ENCODE measurements at regions not wholly inside any gene's neighbourhood (a gene's known extent, or its start where the extent isn't known, plus 50 kb on each side); places are given as distances from the start of the nearest gene placed in this dataset.

GRCh38 chr11:97019305-97019704 lies 629.5 kb downstream of the JRKL start:
- H3K4me2 ChIP-seq: no peak overlapping the region
- Mint-ChIP-seq H3K36me3 (ENCODE audit: low read depth) (no peaks in the 10 kb centered on the region), H3K4me3 (no peak overlapping the region), H3K27ac (no peak overlapping the region), H3K9me3 (peaks cover 8% of the 10 kb centered on the region; the same call in 2 of the 3 replicates), H3K27me3 (ENCODE audit: insufficient read depth, low read depth, poor library complexity) (no peaks in the 10 kb centered on the region), H3K4me1 (no peaks in the 10 kb centered on the region)
- DNase-seq (ENCODE audit: low spot score) (no peak), ATAC-seq (no peak)
- no peak overlapping the region for H3K27ac ChIP-seq (ENCODE audit: low read depth)
- no peaks in the 10 kb centered on the region for H3K9me2 ChIP-seq (ENCODE audit: insufficient read depth)
- H4K20me1 ChIP-seq (replicated peaks; ENCODE audit: insufficient read depth): no peaks in the 10 kb centered on the region
- H3K4me3 ChIP-seq: no peak overlapping the region
- no peaks in the 10 kb centered on the region for H3K4me1 ChIP-seq (ENCODE audit: insufficient read depth)
- no peaks in the 10 kb centered on the region for H3K27me3 ChIP-seq (ENCODE audit: insufficient read depth)
- H2AFZ ChIP-seq: no peak overlapping the region
- no peaks in the 10 kb centered on the region for H3K36me3 ChIP-seq (ENCODE audit: insufficient read depth)
- H3F3A ChIP-seq (replicated peaks; ENCODE audit: low read depth): no peaks in the 10 kb centered on the region
- H3K79me2 ChIP-seq (replicated peaks; ENCODE audit: insufficient read depth): no peaks in the 10 kb centered on the region
- no peak for TF ChIP-seq ZNF114 (CRISPR knock-in tag; IDR thresholded peaks at IDR 0.05)
- TF ChIP-seq NANOG (IDR thresholded peaks at IDR 0.05; ENCODE audit: borderline replicate concordance): no peak
- no peak for TF ChIP-seq EZH2phosphoT487 (IDR thresholded peaks at IDR 0.05; ENCODE audit: unreplicated experiment)
- no peak for TF ChIP-seq ETS1 (IDR thresholded peaks at IDR 0.05)
- TF ChIP-seq EZH2 (IDR thresholded peaks at IDR 0.05; ENCODE audit: low read depth, unreplicated experiment): no peak
- TF ChIP-seq POLR2AphosphoS5 (IDR thresholded peaks at IDR 0.05; ENCODE audit: low read depth): no peak
- TF ChIP-seq CREB1 (CRISPR knock-in tag; IDR thresholded peaks at IDR 0.05; ENCODE audit: low read depth): no peak
- TF ChIP-seq ZNF462 (CRISPR knock-in tag; IDR thresholded peaks at IDR 0.05): no peak
- TF ChIP-seq REST (IDR thresholded peaks at IDR 0.05; ENCODE audit: unreplicated experiment): no peak
- no peak for TF ChIP-seq STAT1 (IDR thresholded peaks at IDR 0.05; ENCODE audit: unreplicated experiment)
- TF ChIP-seq CTCF (conservative IDR thresholded peaks at IDR 0.05; ENCODE audit: low read depth in 2 of 2): no peak
- no peak for TF ChIP-seq JUNB (IDR thresholded peaks at IDR 0.05; ENCODE audit: unreplicated experiment)
- no peak for TF ChIP-seq ZNF331 (CRISPR knock-in tag; IDR thresholded peaks at IDR 0.05; ENCODE audit: low read depth)

All from GM23338 (cell line).